ENCODE measurements at regions not wholly inside any gene's neighbourhood (a gene's known extent, or its start where the extent isn't known, plus 50 kb on each side); places are given as distances from the start of the nearest gene placed in this dataset.
A peak's percentile ranks its signal among the peaks of the same experiment; 100 is the strongest.

GRCh38 chr3:66692766-66693150 lies 191.9 kb upstream of the LRIG1 start:
- no peak for DNase-seq

- peak in 1 of 2 experiments; percentile 32 for DNase-seq
Observed at GRCh38 chr3:66693461-66694031, 192.7 kb upstream of the LRIG1 start.

GRCh38 chr3:66702126-66702525 lies 201.3 kb upstream of the LRIG1 start:
- no peak for DNase-seq

- no peak for DNase-seq
Observed at GRCh38 chr3:66703501-66703900, 202.7 kb upstream of the LRIG1 start.

GRCh38 chr3:66705076-66705475 lies 204.3 kb upstream of the LRIG1 start:
- no peak for DNase-seq

- no peak for DNase-seq
Observed at GRCh38 chr3:66706890-66707289, 206.1 kb upstream of the LRIG1 start.

- DNase-seq, result no peak
Observed at GRCh38 chr3:66709532-66709931, 208.7 kb upstream of the LRIG1 start.

- peak; percentile 53 to 76 for DNase-seq
Observed at GRCh38 chr3:66712210-66712609, 211.4 kb upstream of the LRIG1 start.

- DNase-seq, result no peak
Observed at GRCh38 chr3:66713921-66714320, 213.1 kb upstream of the LRIG1 start.

GRCh38 chr3:66715806-66716205 lies 215.0 kb upstream of the LRIG1 start:
- no peak for DNase-seq

- no peak for DNase-seq
Observed at GRCh38 chr3:66717806-66718205, 217.0 kb upstream of the LRIG1 start.

GRCh38 chr3:66719796-66720356 lies 219.1 kb upstream of the LRIG1 start:
- DNase-seq, result no peak

GRCh38 chr3:66720508-66720907 lies 219.7 kb upstream of the LRIG1 start:
- no peak for DNase-seq

GRCh38 chr3:66722675-66723074 lies 221.9 kb upstream of the LRIG1 start:
- DNase-seq, result no peak

- no peak for DNase-seq
Observed at GRCh38 chr3:66723231-66723630, 222.4 kb upstream of the LRIG1 start.

- no peak for DNase-seq
Observed at GRCh38 chr3:66729687-66730393, 229.0 kb upstream of the LRIG1 start.

GRCh38 chr3:66738625-66739365 lies 238.0 kb upstream of the LRIG1 start:
- DNase-seq, result no peak

GRCh38 chr3:66740260-66740659 lies 239.4 kb upstream of the LRIG1 start:
- no peak for DNase-seq

- no peak for DNase-seq
Observed at GRCh38 chr3:66744521-66744920, 243.7 kb upstream of the LRIG1 start.

- no peak for DNase-seq
Observed at GRCh38 chr3:66744986-66745385, 244.2 kb upstream of the LRIG1 start.

- no peak for DNase-seq
Observed at GRCh38 chr3:66747261-66747660, 246.4 kb upstream of the LRIG1 start.

GRCh38 chr3:66747696-66748095 lies 246.9 kb upstream of the LRIG1 start:
- DNase-seq, result no peak

- DNase-seq, result no peak
Observed at GRCh38 chr3:66748175-66748876, 247.5 kb upstream of the LRIG1 start.
